Suprapubic skin (tissue), 4 donors: ENCODE measurements at regions not wholly inside any gene's neighbourhood (a gene's known extent, or its start where the extent isn't known, plus 50 kb on each side); places are given as distances from the start of the nearest gene placed in this dataset.
"Not testable (repeated sequence)": the region's sequence is repeated elsewhere in the genome, so short reads cannot be mapped to it uniquely, and the experiment has no call there.

ENCODE experiments used
- CTCF ChIP-seq, 2 donors: fragments of 200-600 bp in 1 of 2; fragments of 450-650 bp in 1 of 2; sonication (generic) in 1 of 2; IDR thresholded peaks; one replicate each; pipeline ENCODE4 v1.5.1; 2016 to 2019; ENCODE audit warnings: antibody characterized with exemption in 2 of 2, mild to moderate bottlenecking in 1 of 2, moderate library complexity in 1 of 2
- EP300 ChIP-seq: sonication (generic); formaldehyde crosslinking; IDR thresholded peaks from one replicate; pipeline ENCODE4 v1.6.1; 2017; ENCODE audit warnings: antibody characterized with exemption
- POLR2A ChIP-seq, 2 donors: fragments of 450-650 bp; IDR thresholded peaks; one replicate each; pipeline ENCODE4 v1.6.1; 2017; ENCODE audit warnings: antibody characterized with exemption in 2 of 2, mild to moderate bottlenecking in 2 of 2, moderate library complexity in 2 of 2
- POLR2AphosphoS5 ChIP-seq, 3 donors: sonication (generic); formaldehyde crosslinking; IDR thresholded peaks; one replicate each; pipeline ENCODE4 v1.6.1; 2017; ENCODE audit warnings: antibody characterized with exemption in 3 of 3

GRCh38 chr3:125860547-125860946 lies 108.4 kb upstream of the ROPN1B start:
- not testable (repeated sequence) for TF ChIP-seq CTCF (IDR thresholded peaks at IDR 0.05); EP300; POLR2AphosphoS5 (IDR thresholded peaks at IDR 0.05); POLR2A (IDR thresholded peaks at IDR 0.05)
